Gastroesophageal sphincter (tissue), 4 donors: ENCODE measurements at regions not wholly inside any gene's neighbourhood (a gene's known extent, or its start where the extent isn't known, plus 50 kb on each side); places are given as distances from the start of the nearest gene placed in this dataset.

Source experiments
- ATAC-seq: fragments of 150-250 bp; one replicate; pipeline ENCODE4 v1.9.1; 2016; ENCODE audit warnings: mild to moderate bottlenecking, moderate library complexity
- H3K27ac ChIP-seq, 4 donors: fragments of 200-600 bp; sonication (generic) in 3 of 4; 1 replicate in 3 of 4; 2 replicates in 1 of 4; pipeline ENCODE4 v1.5.1; 2016 to 2019
- H3K27me3 ChIP-seq: fragments of 200-600 bp; sonication (generic); one replicate; pipeline ENCODE4 v1.5.1; 2019
- H3K36me3 ChIP-seq, 2 donors: fragments of 200-600 bp; sonication (generic); one replicate each; pipeline ENCODE4 v1.5.1; 2019; ENCODE audit warnings: control low read depth in 1 of 2
- H3K4me1 ChIP-seq, 3 donors: fragments of 200-600 bp; sonication (generic); 1 replicate in 2 of 3; 2 replicates in 1 of 3; pipeline ENCODE4 v1.5.1; 2016 to 2019; ENCODE audit warnings: control low read depth in 2 of 3
- H3K4me3 ChIP-seq, 2 donors: fragments of 200-600 bp; sonication (generic); one replicate each; pipeline ENCODE4 v1.5.1; 2019; ENCODE audit warnings: mild to moderate bottlenecking in 1 of 2, moderate library complexity in 1 of 2
- H3K9me3 ChIP-seq, 3 donors: fragments of 200-600 bp; sonication (generic); one replicate each; pipeline ENCODE4 v1.5.1; 2017 to 2019; ENCODE audit warnings: control low read depth in 2 of 3
- CTCF ChIP-seq, 4 experiments: fragments of 200-600 bp in 2 of 4; fragments of 450-650 bp in 2 of 4; sonication (generic) in 1 of 4; IDR thresholded peaks; one replicate each; pipeline ENCODE4 v1.5.1; 2017 to 2019; ENCODE audit warnings: antibody characterized with exemption in 4 of 4, mild to moderate bottlenecking in 2 of 4, moderate library complexity in 2 of 4
- EP300 ChIP-seq: sonication (generic); formaldehyde crosslinking; IDR thresholded peaks from one replicate; pipeline ENCODE4 v1.6.1; 2017; ENCODE audit warnings: antibody characterized with exemption, mild to moderate bottlenecking
- POLR2A ChIP-seq, 2 donors: fragments of 450-650 bp; IDR thresholded peaks; one replicate each; pipeline ENCODE4 v1.6.1; 2017; ENCODE audit warnings: antibody characterized with exemption in 2 of 2, mild to moderate bottlenecking in 2 of 2, moderate library complexity in 1 of 2
- POLR2AphosphoS5 ChIP-seq: sonication (generic); formaldehyde crosslinking; IDR thresholded peaks from one replicate; pipeline ENCODE4 v1.6.1; 2017; ENCODE audit warnings: antibody characterized with exemption
- WGBS, 2 donors: methylation state at CpG; one replicate each; pipeline ENCODE4 v1.1.5; 2018; ENCODE audit warnings: low coverage in 1 of 2; 5-methylcytosine and 5-hydroxymethylcytosine counted together

GRCh38 chr11:110894224-110894623 is 182.0 kb upstream of the ARHGAP20 start:
- Histone ChIP-seq H3K4me1 (no peaks in the 10 kb centered on the region), H3K27ac (no peak overlapping the region), H3K36me3 (no peaks in the 10 kb centered on the region), H3K9me3 (no peaks in the 10 kb centered on the region), H3K27me3 (no peaks in the 10 kb centered on the region), H3K4me3 (no peak overlapping the region)
- no peak for ATAC-seq
- 86 to 100% methylated on average over 2 to 3 of the region's 4 CpGs for WGBS, 2 donors
- TF ChIP-seq POLR2AphosphoS5: no peak
- no peak for TF ChIP-seq EP300

- Histone ChIP-seq H3K27ac (no peak overlapping the region), H3K27me3 (no peaks in the 10 kb centered on the region), H3K4me3 (no peak overlapping the region), H3K9me3 (no peaks in the 10 kb centered on the region), H3K4me1 (no peaks in the 10 kb centered on the region), H3K36me3 (no peaks in the 10 kb centered on the region)
- no peak for TF ChIP-seq CTCF (IDR thresholded peaks at IDR 0.05)
- TF ChIP-seq EP300: no peak
- TF ChIP-seq POLR2A (IDR thresholded peaks at IDR 0.05): no peak
- no peak for TF ChIP-seq POLR2AphosphoS5
- WGBS, 2 donors: 60 to 69% methylated on average over 4 of the region's 4 CpGs
- ATAC-seq: no peak
Observed at GRCh38 chr11:110892741-110893285, 180.6 kb upstream of the ARHGAP20 start.

GRCh38 chr11:110891411-110891810 is 179.2 kb upstream of the ARHGAP20 start:
- no peak overlapping the region for H3K27ac ChIP-seq
- 83 to 100% methylated on average over 1 of the region's 1 CpG for WGBS, 2 donors
- no peaks in the 10 kb centered on the region for H3K27me3 ChIP-seq
- peaks cover 0 to 3% (median 0%) of the 10 kb centered on the region in 3 donors for H3K4me1 ChIP-seq
- no peaks in the 10 kb centered on the region for H3K9me3 ChIP-seq
- ATAC-seq: peak; percentile 58
- no peaks in the 10 kb centered on the region for H3K36me3 ChIP-seq
- TF ChIP-seq POLR2A (IDR thresholded peaks at IDR 0.05): no peak
- TF ChIP-seq EP300: no peak
- TF ChIP-seq POLR2AphosphoS5: no peak
- TF ChIP-seq CTCF (IDR thresholded peaks at IDR 0.05): no peak
- H3K4me3 ChIP-seq: no peak overlapping the region

- no peak overlapping the region for H3K27ac ChIP-seq
- H3K36me3 ChIP-seq: no peaks in the 10 kb centered on the region
- no peak overlapping the region for H3K4me3 ChIP-seq
- TF ChIP-seq CTCF (IDR thresholded peaks at IDR 0.05) (no peak), EP300 (no peak), POLR2A (IDR thresholded peaks at IDR 0.05) (no peak), POLR2AphosphoS5 (no peak)
- no peaks in the 10 kb centered on the region for H3K27me3 ChIP-seq
- no peaks in the 10 kb centered on the region for H3K9me3 ChIP-seq
- no peak for ATAC-seq
- peaks cover 0 to 8% (median 0%) of the 10 kb centered on the region in 3 donors for H3K4me1 ChIP-seq
Observed at GRCh38 chr11:110890995-110891394, 178.8 kb upstream of the ARHGAP20 start.

GRCh38 chr11:110886288-110886970 is 174.2 kb upstream of the ARHGAP20 start:
- WGBS, 2 donors: 17 to 30% methylated on average over 3 of the region's 3 CpGs
- TF ChIP-seq POLR2A (IDR thresholded peaks at IDR 0.05) (no peak), POLR2AphosphoS5 (peak; percentile 4)
- no peak for ATAC-seq
- no peak overlapping the region for H3K27ac ChIP-seq
- peaks cover 0 to 11% (median 0%) of the 10 kb centered on the region in 3 donors for H3K4me1 ChIP-seq
- no peaks in the 10 kb centered on the region for H3K36me3 ChIP-seq
- H3K27me3 ChIP-seq: no peaks in the 10 kb centered on the region
- H3K4me3 ChIP-seq: no peak overlapping the region
- H3K9me3 ChIP-seq: no peaks in the 10 kb centered on the region

- H3K4me3 ChIP-seq: no peak overlapping the region
- no peaks in the 10 kb centered on the region for H3K9me3 ChIP-seq
- no peak overlapping the region for H3K27ac ChIP-seq
- WGBS, 2 donors: 34 to 44% methylated on average over 2 to 3 of the region's 3 CpGs
- no peaks in the 10 kb centered on the region for H3K36me3 ChIP-seq
- no peak for ATAC-seq
- TF ChIP-seq POLR2AphosphoS5: no peak
- no peak for TF ChIP-seq CTCF (IDR thresholded peaks at IDR 0.05)
- TF ChIP-seq POLR2A (IDR thresholded peaks at IDR 0.05): no peak
- no peak for TF ChIP-seq EP300
- peaks cover 0 to 11% (median 0%) of the 10 kb centered on the region in 3 donors for H3K4me1 ChIP-seq
- no peaks in the 10 kb centered on the region for H3K27me3 ChIP-seq
Observed at GRCh38 chr11:110883256-110883655, 171.0 kb upstream of the ARHGAP20 start.
